HCT116 (cell line): ENCODE measurements at regions not wholly inside any gene's neighbourhood (a gene's known extent, or its start where the extent isn't known, plus 50 kb on each side); places are given as distances from the start of the nearest gene placed in this dataset.

Experiments
- ATAC-seq: fragments of 200-7000 bp; cut with Tn5 transposase; 2 replicates; pipeline ENCODE4 v1.9.1; 2020; ENCODE audit warnings: mild to moderate bottlenecking, moderate library complexity
- BruUV-seq: library from RNA; stranded (reverse); fragments of 400-500 nt; replicated peaks from 2 replicates; lab custom pipeline; 2021; lab: Mats Ljungman, UMichigan
- CTCF ChIA-PET: fragments of 300-600 bp; sonication (Branson Sonifier 250); formaldehyde crosslinking; loops from one replicate; lab custom pipeline; 2021; ENCODE audit warnings: antibody characterized with exemption; lab: Charles Lee
- POLR2A ChIA-PET: fragments of 300-600, 350-600 bp; sonication (Branson Sonifier 250); formaldehyde crosslinking; loops from one replicate; lab custom pipeline; 2021; ENCODE audit warnings: antibody characterized with exemption; lab: Charles Lee
- RAD21 ChIA-PET, 2 experiments: fragments of 300-600 bp; sonication (Branson Sonifier 250); formaldehyde crosslinking; loops; one replicate each; lab custom pipeline; 2023; ENCODE audit warnings: low total read pairs in 2 of 2; ENCODE audit not compliant: uncharacterized antibody in 2 of 2, unreplicated experiment in 2 of 2, low non-redundant PET in 1 of 2; lab: Charles Lee
- DNase-seq: peaks from one replicate; pipeline ENCODE4 v3.0.0-alpha.2; 2010; ENCODE audit warnings: low read depth, low spot score
- H2AFZ ChIP-seq: fragments of 200-600 bp; shearing (Covaris generic), sonication (generic); 2 replicates; pipeline ENCODE4 v1.6.1; 2017; ENCODE audit warnings: low read depth, mixed run types, mixed read lengths, antibody characterized with exemption, low read length; ENCODE audit not compliant: poor library complexity, severe bottlenecking
- H3K27ac ChIP-seq: 2 replicates; pipeline ENCODE4 v1.5.1; 2012; ENCODE audit warnings: low read depth, low read length
- H3K27me3 ChIP-seq: fragments of 200-600 bp; sonication (generic); 2 replicates; pipeline ENCODE4 v1.6.1; 2016; ENCODE audit warnings: mixed run types, low read length, mixed read lengths; ENCODE audit not compliant: insufficient read depth
- H3K36me3 ChIP-seq, 2 experiments: fragments of 200-500 bp in 1 of 2; fragments of 200-600 bp in 1 of 2; sonication (Bioruptor generic) in 1 of 2; sonication (generic) in 1 of 2; 2 replicates each; pipeline versions ENCODE4 v1.5.1 to v1.6.1; 2014 to 2016; ENCODE audit warnings: low read length in 2 of 2, inconsistent platforms in 1 of 2, mixed read lengths in 1 of 2, mixed run types in 1 of 2; ENCODE audit not compliant: insufficient read depth in 2 of 2, control insufficient read depth in 1 of 2
- H3K4me1 ChIP-seq, 2 experiments: fragments of 200-600 bp in 1 of 2; sonication (generic) in 1 of 2; 2 replicates each; pipeline versions ENCODE4 v1.5.1 to v1.6.1; 2012 to 2017; ENCODE audit warnings: low read length in 2 of 2, inconsistent platforms in 1 of 2, mild to moderate bottlenecking in 1 of 2, mixed read lengths in 1 of 2, mixed run types in 1 of 2, moderate library complexity in 1 of 2; ENCODE audit not compliant: insufficient read depth in 2 of 2, control insufficient read depth in 1 of 2
- H3K4me2 ChIP-seq: fragments of 200-600 bp; sonication (generic); 2 replicates; pipeline ENCODE4 v1.6.1; 2017; ENCODE audit warnings: mixed run types, low read length, mixed read lengths
- H3K4me3 ChIP-seq, 2 experiments: fragments of 200-600 bp in 1 of 2; sonication (generic) in 1 of 2; replicated peaks in 1 of 2; 2 replicates each; pipeline ENCODE4 v1.5.1; 2011 to 2016; ENCODE audit warnings: low read length in 2 of 2, control low read depth in 1 of 2, low read depth in 1 of 2, mild to moderate bottlenecking in 1 of 2, mixed read lengths in 1 of 2, mixed run types in 1 of 2
- H3K79me2 ChIP-seq: fragments of 200-600 bp; sonication (generic); 2 replicates; pipeline ENCODE4 v1.6.1; 2017; ENCODE audit warnings: mild to moderate bottlenecking, mixed run types, low read length, moderate library complexity, mixed read lengths; ENCODE audit not compliant: insufficient read depth
- H3K9ac ChIP-seq: fragments of 200-600 bp; sonication (generic); 2 replicates; pipeline ENCODE4 v1.6.1; 2016; ENCODE audit warnings: low read length, mixed read lengths
- H3K9me2 ChIP-seq: fragments of 200-600 bp; sonication (generic), shearing (Covaris generic); 2 replicates; pipeline ENCODE4 v1.6.1; 2017; ENCODE audit warnings: mixed run types, mild to moderate bottlenecking, moderate library complexity; ENCODE audit not compliant: insufficient read depth
- H3K9me3 ChIP-seq, 2 experiments: fragments of 200-500 bp in 1 of 2; fragments of 200-600 bp in 1 of 2; sonication (Bioruptor generic) in 1 of 2; sonication (generic) in 1 of 2; 2 replicates each; pipeline ENCODE4 v1.6.1; 2014 to 2017; ENCODE audit warnings: low read length in 2 of 2, mixed read lengths in 2 of 2, inconsistent platforms in 1 of 2, low read depth in 1 of 2, mild to moderate bottlenecking in 1 of 2, mixed run types in 1 of 2, moderate library complexity in 1 of 2; ENCODE audit not compliant: control insufficient read depth in 1 of 2, insufficient read depth in 1 of 2
- H4K20me1 ChIP-seq: fragments of 200-600 bp; sonication (generic), shearing (Covaris generic); 2 replicates; pipeline ENCODE4 v1.6.1; 2017; ENCODE audit warnings: mixed run types, mild to moderate bottlenecking, moderate library complexity; ENCODE audit not compliant: insufficient read depth
- CBX3 ChIP-seq: IDR thresholded peaks from 2 replicates; pipeline ENCODE4 v1.6.1; 2012; ENCODE audit warnings: low read depth
- CEBPB ChIP-seq: IDR thresholded peaks from 2 replicates; pipeline ENCODE4 v1.6.1; 2012; ENCODE audit warnings: low read depth
- EGR1 ChIP-seq: IDR thresholded peaks from 2 replicates; pipeline ENCODE4 v1.6.1; 2012; ENCODE audit warnings: low read depth
- ELF1 ChIP-seq: IDR thresholded peaks from 2 replicates; pipeline ENCODE4 v1.6.1; 2012; ENCODE audit warnings: low read depth, borderline replicate concordance
- EZH2 ChIP-seq: fragments of 200-600 bp; sonication (generic); IDR thresholded peaks from 2 replicates; pipeline ENCODE4 v1.6.1; 2017; ENCODE audit warnings: antibody characterized with exemption, mixed run types
- EZH2phosphoT487 ChIP-seq: fragments of 200-600 bp; IDR thresholded peaks from 2 replicates; pipeline ENCODE4 v1.6.1; 2018; ENCODE audit warnings: antibody characterized with exemption, borderline replicate concordance
- FOSL1 ChIP-seq: IDR thresholded peaks from 2 replicates; pipeline ENCODE4 v1.6.1; 2012; ENCODE audit warnings: low read depth
- JUND ChIP-seq: IDR thresholded peaks from 2 replicates; pipeline ENCODE4 v1.6.1; 2012
- POLR2AphosphoS5 ChIP-seq: IDR thresholded peaks from 2 replicates; pipeline ENCODE4 v1.6.1; 2011; ENCODE audit warnings: mild to moderate bottlenecking, low read depth, low read length, moderate library complexity
- RAD21 ChIP-seq: IDR thresholded peaks from 2 replicates; pipeline ENCODE4 v1.6.1; 2012; ENCODE audit warnings: low read depth, mild to moderate bottlenecking
- SIN3A ChIP-seq: IDR thresholded peaks from 2 replicates; pipeline ENCODE4 v1.6.1; 2012; ENCODE audit warnings: low read depth
- SP1 ChIP-seq: IDR thresholded peaks from 2 replicates; pipeline ENCODE4 v1.6.1; 2012; ENCODE audit warnings: low read depth
- SRF ChIP-seq: IDR thresholded peaks from 2 replicates; pipeline ENCODE4 v1.6.1; 2012; ENCODE audit warnings: low read depth
- TCF7L2 ChIP-seq: IDR thresholded peaks from 2 replicates; pipeline ENCODE4 v1.7.0; 2011; ENCODE audit warnings: borderline replicate concordance, inconsistent platforms; ENCODE audit not compliant: insufficient read depth, insufficient read length; ENCODE audit errors: extremely low read depth
- YY1 ChIP-seq: IDR thresholded peaks from 2 replicates; pipeline ENCODE4 v1.6.1; 2011; ENCODE audit warnings: low read length, low read depth, moderate library complexity, mild to moderate bottlenecking; ENCODE audit not compliant: insufficient replicate concordance; ENCODE audit errors: extremely low read depth
- ZFX ChIP-seq: fragments of 450-650 bp; IDR thresholded peaks from 2 replicates; pipeline ENCODE4 v1.6.1; 2017
- ZNF274 ChIP-seq: fragments of 200-500 bp; sonication (Bioruptor generic); IDR thresholded peaks from 2 replicates; pipeline ENCODE4 v1.6.1; 2014; ENCODE audit warnings: mild to moderate bottlenecking, low read depth, low read length, inconsistent platforms
- intact Hi-C: fragments of 100-400 bp; cut with micrococcal nuclease; formaldehyde crosslinking; loops from 2 replicates; pipeline ENCODE4 v1.10.0; 2022
- TF ChIP-seq, protein P1 (sequence below): IDR thresholded peaks from 2 replicates; pipeline ENCODE4 v1.6.1; 2012; ENCODE audit warnings: low read depth
- TF ChIP-seq, protein P2 (sequence below): IDR thresholded peaks from 2 replicates; pipeline ENCODE4 v1.6.1; 2012
- TF ChIP-seq, protein P3 (sequence below): IDR thresholded peaks from 2 replicates; pipeline ENCODE4 v1.6.1; 2012
- TF ChIP-seq, protein P4 (sequence below), 3 experiments: fragments of 200-600 bp in 1 of 3; sonication (generic) in 1 of 3; IDR thresholded peaks in 2 of 3; conservative IDR thresholded peaks in 1 of 3; 2 replicates each; pipeline ENCODE4 v1.5.1; 2012 to 2017; ENCODE audit warnings: low read depth in 2 of 3, low read length in 2 of 3, antibody characterized with exemption in 1 of 3, borderline replicate concordance in 1 of 3, control low read depth in 1 of 3, mild to moderate bottlenecking in 1 of 3, mixed read lengths in 1 of 3, mixed run types in 1 of 3, moderate library complexity in 1 of 3; ENCODE audit not compliant: insufficient read depth in 1 of 3

DNA sequence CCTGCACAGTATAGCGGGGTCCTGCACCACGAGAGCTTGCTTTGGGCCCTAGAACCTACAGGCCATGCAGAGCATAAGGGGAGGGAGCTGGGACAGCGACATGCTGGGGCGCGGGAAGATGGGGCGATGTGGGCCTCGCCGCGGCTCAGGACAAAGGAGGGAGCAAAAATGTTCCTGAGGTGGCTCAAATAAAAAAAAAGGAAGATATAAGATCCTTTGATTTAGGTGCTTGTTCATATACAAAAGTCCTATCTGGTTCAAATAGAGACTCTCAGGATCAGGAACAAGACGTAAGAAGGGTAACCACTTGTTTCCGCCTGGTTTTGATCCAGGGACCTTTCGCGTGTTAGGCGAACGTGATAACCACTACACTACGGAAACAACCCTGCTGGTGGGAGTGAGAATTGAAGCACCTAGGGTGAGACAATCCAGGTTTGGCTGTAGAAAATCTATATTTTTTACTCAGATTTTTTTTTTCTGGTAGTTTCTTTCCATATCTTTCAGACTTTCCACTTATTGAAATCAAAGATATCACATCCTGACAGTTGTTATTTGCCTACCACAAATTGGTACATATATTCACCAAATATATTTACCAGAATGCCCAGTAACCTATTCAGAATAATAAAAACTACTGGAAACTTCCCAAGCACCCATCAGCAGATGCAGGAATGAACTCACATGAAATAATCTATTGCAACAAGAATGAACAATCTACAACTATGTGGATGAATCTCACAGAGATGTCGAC lies 177.9 kb upstream of the ZNF184 start:
- Histone ChIP-seq H3K27me3 (no peaks in the 10 kb centered on the region), H2AFZ (peak overlapping the region; percentile 98), H3K9me2 (no peaks in the 10 kb centered on the region), H3K4me1 (peaks cover 8 to 14% of the 10 kb centered on the region in 2 experiments), H3K36me3 (no peaks in the 10 kb centered on the region), H4K20me1 (no peaks in the 10 kb centered on the region), H3K27ac (peak overlapping the region; percentile 41), H3K4me2 (peak overlapping the region; percentile 73), H3K9ac (peak overlapping the region; percentile 25; the same call in 1 of the 2 replicates), H3K79me2 (no peaks in the 10 kb centered on the region), H3K4me3 (peak overlapping the region; percentile 2 to 48; a peak in 3 of 4 replicates), H3K9me3 (no peaks in the 10 kb centered on the region)
- ATAC-seq: peak; percentile 90
- ChIA-PET POLR2A (no interaction called here), CTCF (no interaction called here), RAD21 (no interaction called here)
- BruUV-seq: no TSS peak
- peak; percentile 78 for DNase-seq
- intact Hi-C loops: no loop called here
- TF ChIP-seq POLR2AphosphoS5 (no peak), CEBPB (0 out of 2 replicates have a peak, but pooled peaks have one; percentile 11), EZH2phosphoT487 (no peak), SIN3A (no peak), SP1 (no peak; the same call in 1 of the 2 replicates), CBX3 (peak; percentile 75), EZH2 (no peak), JUND (no peak), EGR1 (0 out of 2 replicates have a peak, but pooled peaks have one; percentile 16), TCF7L2 (peak; percentile 14), YY1 (peak; percentile 40), SRF (no peak), FOSL1 (no peak), ZNF274 (no peak), ELF1 (no peak; the same call in 1 of the 2 replicates), RAD21 (no peak), ZFX (no peak)
- TF ChIP-seq, protein P1, sequence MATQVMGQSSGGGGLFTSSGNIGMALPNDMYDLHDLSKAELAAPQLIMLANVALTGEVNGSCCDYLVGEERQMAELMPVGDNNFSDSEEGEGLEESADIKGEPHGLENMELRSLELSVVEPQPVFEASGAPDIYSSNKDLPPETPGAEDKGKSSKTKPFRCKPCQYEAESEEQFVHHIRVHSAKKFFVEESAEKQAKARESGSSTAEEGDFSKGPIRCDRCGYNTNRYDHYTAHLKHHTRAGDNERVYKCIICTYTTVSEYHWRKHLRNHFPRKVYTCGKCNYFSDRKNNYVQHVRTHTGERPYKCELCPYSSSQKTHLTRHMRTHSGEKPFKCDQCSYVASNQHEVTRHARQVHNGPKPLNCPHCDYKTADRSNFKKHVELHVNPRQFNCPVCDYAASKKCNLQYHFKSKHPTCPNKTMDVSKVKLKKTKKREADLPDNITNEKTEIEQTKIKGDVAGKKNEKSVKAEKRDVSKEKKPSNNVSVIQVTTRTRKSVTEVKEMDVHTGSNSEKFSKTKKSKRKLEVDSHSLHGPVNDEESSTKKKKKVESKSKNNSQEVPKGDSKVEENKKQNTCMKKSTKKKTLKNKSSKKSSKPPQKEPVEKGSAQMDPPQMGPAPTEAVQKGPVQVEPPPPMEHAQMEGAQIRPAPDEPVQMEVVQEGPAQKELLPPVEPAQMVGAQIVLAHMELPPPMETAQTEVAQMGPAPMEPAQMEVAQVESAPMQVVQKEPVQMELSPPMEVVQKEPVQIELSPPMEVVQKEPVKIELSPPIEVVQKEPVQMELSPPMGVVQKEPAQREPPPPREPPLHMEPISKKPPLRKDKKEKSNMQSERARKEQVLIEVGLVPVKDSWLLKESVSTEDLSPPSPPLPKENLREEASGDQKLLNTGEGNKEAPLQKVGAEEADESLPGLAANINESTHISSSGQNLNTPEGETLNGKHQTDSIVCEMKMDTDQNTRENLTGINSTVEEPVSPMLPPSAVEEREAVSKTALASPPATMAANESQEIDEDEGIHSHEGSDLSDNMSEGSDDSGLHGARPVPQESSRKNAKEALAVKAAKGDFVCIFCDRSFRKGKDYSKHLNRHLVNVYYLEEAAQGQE: no peak
- TF ChIP-seq, protein P2, sequence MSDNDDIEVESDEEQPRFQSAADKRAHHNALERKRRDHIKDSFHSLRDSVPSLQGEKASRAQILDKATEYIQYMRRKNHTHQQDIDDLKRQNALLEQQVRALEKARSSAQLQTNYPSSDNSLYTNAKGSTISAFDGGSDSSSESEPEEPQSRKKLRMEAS: no peak; the same call in 1 of the 2 replicates
- TF ChIP-seq, protein P3, sequence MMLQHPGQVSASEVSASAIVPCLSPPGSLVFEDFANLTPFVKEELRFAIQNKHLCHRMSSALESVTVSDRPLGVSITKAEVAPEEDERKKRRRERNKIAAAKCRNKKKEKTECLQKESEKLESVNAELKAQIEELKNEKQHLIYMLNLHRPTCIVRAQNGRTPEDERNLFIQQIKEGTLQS: peak; percentile 97
- TF ChIP-seq, protein P4, sequence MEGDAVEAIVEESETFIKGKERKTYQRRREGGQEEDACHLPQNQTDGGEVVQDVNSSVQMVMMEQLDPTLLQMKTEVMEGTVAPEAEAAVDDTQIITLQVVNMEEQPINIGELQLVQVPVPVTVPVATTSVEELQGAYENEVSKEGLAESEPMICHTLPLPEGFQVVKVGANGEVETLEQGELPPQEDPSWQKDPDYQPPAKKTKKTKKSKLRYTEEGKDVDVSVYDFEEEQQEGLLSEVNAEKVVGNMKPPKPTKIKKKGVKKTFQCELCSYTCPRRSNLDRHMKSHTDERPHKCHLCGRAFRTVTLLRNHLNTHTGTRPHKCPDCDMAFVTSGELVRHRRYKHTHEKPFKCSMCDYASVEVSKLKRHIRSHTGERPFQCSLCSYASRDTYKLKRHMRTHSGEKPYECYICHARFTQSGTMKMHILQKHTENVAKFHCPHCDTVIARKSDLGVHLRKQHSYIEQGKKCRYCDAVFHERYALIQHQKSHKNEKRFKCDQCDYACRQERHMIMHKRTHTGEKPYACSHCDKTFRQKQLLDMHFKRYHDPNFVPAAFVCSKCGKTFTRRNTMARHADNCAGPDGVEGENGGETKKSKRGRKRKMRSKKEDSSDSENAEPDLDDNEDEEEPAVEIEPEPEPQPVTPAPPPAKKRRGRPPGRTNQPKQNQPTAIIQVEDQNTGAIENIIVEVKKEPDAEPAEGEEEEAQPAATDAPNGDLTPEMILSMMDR (IDR thresholded peaks at IDR 0.05 in 2 of 3, conservative IDR thresholded peaks at IDR 0.05 in 1 of 3; ENCODE audit: borderline replicate concordance in 1 of 3, insufficient read depth in 1 of 3, low read depth in 2 of 3, low read length in 2 of 3): peak in 2 of 3 experiments; percentile 42 to 48; a peak in 4 of 6 replicates
